HL-60 (cell line): ENCODE measurements at regions not wholly inside any gene's neighbourhood (a gene's known extent, or its start where the extent isn't known, plus 50 kb on each side); places are given as distances from the start of the nearest gene placed in this dataset.

Source experiments
- DNase-seq, 2 experiments: peaks; one replicate each; pipeline ENCODE4 v3.0.0-alpha.2; 2010 to 2020; ENCODE audit warnings: low read depth in 1 of 2, low spot score in 1 of 2
- H3K27ac ChIP-seq: fragments of 250-450 bp; sonication (Bioruptor Pico); replicated peaks from 2 replicates; pipeline ENCODE4 v1.5.1; 2020; ENCODE audit warnings: mild to moderate bottlenecking, moderate library complexity
- H3K27me3 ChIP-seq: fragments of 250-450 bp; sonication (Bioruptor Pico); 2 replicates; pipeline ENCODE4 v1.5.1; 2021; ENCODE audit warnings: mild to moderate bottlenecking, moderate library complexity; ENCODE audit not compliant: insufficient read depth, poor library complexity, severe bottlenecking
- H3K4me3 ChIP-seq: replicated peaks from 2 replicates; pipeline ENCODE4 v1.5.1; 2011; ENCODE audit warnings: mild to moderate bottlenecking, control low read depth, low read length; ENCODE audit not compliant: insufficient read depth
- CTCF ChIP-seq: IDR thresholded peaks from one replicate; pipeline ENCODE4 v1.5.1; 2011; ENCODE audit warnings: low read length, control low read depth, inconsistent platforms; ENCODE audit not compliant: insufficient read depth
- GABPA ChIP-seq: IDR thresholded peaks from 2 replicates; pipeline ENCODE4 v1.6.1; 2012; ENCODE audit warnings: low read depth
- POLR2AphosphoS5 ChIP-seq: IDR thresholded peaks from 2 replicates; pipeline ENCODE4 v1.6.1; 2012; ENCODE audit warnings: low read depth
- REST ChIP-seq: IDR thresholded peaks from 2 replicates; pipeline ENCODE4 v1.6.1; 2012; ENCODE audit warnings: low read depth; ENCODE audit not compliant: insufficient replicate concordance
- SPI1 ChIP-seq: IDR thresholded peaks from 2 replicates; pipeline ENCODE4 v1.6.1; 2012; ENCODE audit warnings: low read depth, mild to moderate bottlenecking, borderline replicate concordance

GRCh38 chrX:53746718-53747117, 60.2 kb upstream of the HUWE1 start:
- no peak for TF ChIP-seq GABPA
- TF ChIP-seq SPI1 = no peak
- TF ChIP-seq REST = no peak
- no peak for TF ChIP-seq CTCF
- no peak for TF ChIP-seq POLR2AphosphoS5
- no peak overlapping the region for H3K27ac ChIP-seq
- no peak overlapping the region for H3K4me3 ChIP-seq
- DNase-seq = no peak
- H3K27me3 ChIP-seq = no peaks in the 10 kb centered on the region

- TF ChIP-seq REST (no peak), CTCF (no peak), POLR2AphosphoS5 (no peak), GABPA (no peak), SPI1 (no peak)
- Histone ChIP-seq H3K4me3 (no peak overlapping the region), H3K27ac (no peak overlapping the region), H3K27me3 (no peaks in the 10 kb centered on the region)
- no peak for DNase-seq
Observed at GRCh38 chrX:53743244-53743643, 56.7 kb upstream of the HUWE1 start.

GRCh38 chrX:53738370-53738906, 51.9 kb upstream of the HUWE1 start:
- H3K27ac ChIP-seq = no peak overlapping the region
- no peak for DNase-seq
- no peaks in the 10 kb centered on the region for H3K27me3 ChIP-seq
- no peak overlapping the region for H3K4me3 ChIP-seq
- TF ChIP-seq CTCF (no peak), SPI1 (no peak), REST (no peak), GABPA (no peak), POLR2AphosphoS5 (no peak)
